ENCODE measurements at regions not wholly inside any gene's neighbourhood (a gene's known extent, or its start where the extent isn't known, plus 50 kb on each side); places are given as distances from the start of the nearest gene placed in this dataset.

DNA sequence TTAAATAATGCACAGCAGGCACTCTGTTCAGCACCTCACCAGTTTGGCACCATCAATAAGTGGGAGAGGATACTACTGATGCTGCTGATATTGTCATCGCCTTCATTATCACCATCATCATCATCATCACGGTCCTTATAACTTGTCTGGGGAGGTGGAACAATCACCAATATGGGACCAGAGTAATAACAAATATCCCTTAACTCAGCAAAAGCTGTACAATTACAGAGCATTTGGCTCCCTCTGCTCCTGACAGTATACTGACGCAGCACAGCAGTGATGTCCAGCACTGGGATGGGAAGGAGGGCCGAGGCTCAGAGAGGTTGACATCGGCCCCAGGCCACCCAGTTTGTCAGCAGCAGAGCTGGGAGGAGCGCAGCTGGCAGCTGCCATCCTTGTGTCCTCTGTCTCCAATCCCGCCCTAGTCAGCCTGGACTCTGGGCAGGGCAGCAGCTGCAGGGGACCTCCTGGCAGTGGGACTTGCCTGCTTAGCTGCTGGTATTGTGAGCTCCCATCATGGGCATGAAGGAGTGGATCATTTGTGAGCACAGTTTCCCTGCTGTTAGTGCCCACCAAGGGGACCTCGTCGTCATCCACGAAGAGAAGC, 90.0 kb downstream of the DHCR7 start:
- Mint-ChIP-seq H3K4me3 (no peak overlapping the region), H3K9me3 (peaks cover 0 to 2% of the 10 kb centered on the region in 2 experiments; a peak in 1 of 5 replicates), H3K4me1 (no peaks in the 10 kb centered on the region), H3K27me3 (ENCODE audit: low read depth) (peaks cover 22% of the 10 kb centered on the region), H3K36me3 (ENCODE audit: insufficient read depth in 1 of 3, low read depth in 3 of 3) (no peaks in the 10 kb centered on the region), H3K27ac (no peak overlapping the region)
- no peaks in the 10 kb centered on the region for H3K4me1 ChIP-seq (ENCODE audit: insufficient read depth, low read length)
- H3K56ac ChIP-seq (ENCODE audit: insufficient read length, low read depth, low read length) = no peak overlapping the region
- no peak overlapping the region for H2BK12ac ChIP-seq (ENCODE audit: insufficient read length, low read depth, low read length)
- H4K8ac ChIP-seq (replicated peaks; ENCODE audit: insufficient read length, low read depth, low read length) = no peak overlapping the region
- H3K79me1 ChIP-seq (ENCODE audit: insufficient read depth, low read depth, low read length, poor library complexity, severe bottlenecking) = no peaks in the 10 kb centered on the region
- no peaks in the 10 kb centered on the region for H3K9me3 ChIP-seq (ENCODE audit: control insufficient read depth, low read depth, low read length)
- no peak overlapping the region for H3K4ac ChIP-seq (ENCODE audit: low read depth, low read length)
- H3K4me2 ChIP-seq (ENCODE audit: insufficient read depth, insufficient read length, low read length) = no peak overlapping the region
- no peaks in the 10 kb centered on the region for H3K23me2 ChIP-seq (ENCODE audit: insufficient read length, low read depth, low read length, poor library complexity, severe bottlenecking)
- H3T11ph ChIP-seq (ENCODE audit: low read length) = no peak overlapping the region
- TF ChIP-seq, protein P1, sequence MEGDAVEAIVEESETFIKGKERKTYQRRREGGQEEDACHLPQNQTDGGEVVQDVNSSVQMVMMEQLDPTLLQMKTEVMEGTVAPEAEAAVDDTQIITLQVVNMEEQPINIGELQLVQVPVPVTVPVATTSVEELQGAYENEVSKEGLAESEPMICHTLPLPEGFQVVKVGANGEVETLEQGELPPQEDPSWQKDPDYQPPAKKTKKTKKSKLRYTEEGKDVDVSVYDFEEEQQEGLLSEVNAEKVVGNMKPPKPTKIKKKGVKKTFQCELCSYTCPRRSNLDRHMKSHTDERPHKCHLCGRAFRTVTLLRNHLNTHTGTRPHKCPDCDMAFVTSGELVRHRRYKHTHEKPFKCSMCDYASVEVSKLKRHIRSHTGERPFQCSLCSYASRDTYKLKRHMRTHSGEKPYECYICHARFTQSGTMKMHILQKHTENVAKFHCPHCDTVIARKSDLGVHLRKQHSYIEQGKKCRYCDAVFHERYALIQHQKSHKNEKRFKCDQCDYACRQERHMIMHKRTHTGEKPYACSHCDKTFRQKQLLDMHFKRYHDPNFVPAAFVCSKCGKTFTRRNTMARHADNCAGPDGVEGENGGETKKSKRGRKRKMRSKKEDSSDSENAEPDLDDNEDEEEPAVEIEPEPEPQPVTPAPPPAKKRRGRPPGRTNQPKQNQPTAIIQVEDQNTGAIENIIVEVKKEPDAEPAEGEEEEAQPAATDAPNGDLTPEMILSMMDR (conservative IDR thresholded peaks at IDR 0.05) = no peak
- no peak overlapping the region for H4K91ac ChIP-seq (ENCODE audit: insufficient read length, low read depth, low read length)
- no peak overlapping the region for H3K27ac ChIP-seq (ENCODE audit: insufficient read length, low read depth, low read length)
- no peak overlapping the region for H2BK5ac ChIP-seq (ENCODE audit: insufficient read length, low read length)
- no CpG with 5 or more reads among the region's 10 CpGs for WGBS (ENCODE audit: extremely low coverage, insufficient read length, low lambda C conversion rate)
- H3K23ac ChIP-seq (ENCODE audit: insufficient read length, low read depth, low read length) = no peak overlapping the region
- no peak overlapping the region for H2BK15ac ChIP-seq (ENCODE audit: low read depth, low read length)
- H3K9ac ChIP-seq (ENCODE audit: extremely low read depth, insufficient read length, low read length) = no peak overlapping the region
- no peak overlapping the region for H2BK20ac ChIP-seq (ENCODE audit: low read depth, low read length, poor library complexity, severe bottlenecking)
- H2AFZ ChIP-seq (ENCODE audit: low read length) = no peak overlapping the region
- no peak overlapping the region; the same call in 1 of the 2 replicates for H3K14ac ChIP-seq (ENCODE audit: insufficient read depth, low read length)
- H2BK120ac ChIP-seq (ENCODE audit: low read depth, low read length, poor library complexity, severe bottlenecking) = no peak overlapping the region
- no peak overlapping the region for H4K5ac ChIP-seq (ENCODE audit: insufficient read length, low read depth, low read length)
- no peak overlapping the region for H2AK5ac ChIP-seq (ENCODE audit: insufficient read length, low read length)
- no peak for DNase-seq
- H3K18ac ChIP-seq (ENCODE audit: insufficient read length, low read depth, low read length) = no peak overlapping the region
- H4K20me1 ChIP-seq (ENCODE audit: control insufficient read depth, insufficient read depth, insufficient read length) = no peaks in the 10 kb centered on the region
- no peaks in the 10 kb centered on the region; the same call in 1 of the 2 replicates for H3K27me3 ChIP-seq (ENCODE audit: insufficient read depth, low read length)
- no peaks in the 10 kb centered on the region for H3K79me2 ChIP-seq (ENCODE audit: insufficient read depth, low read length)

All from H9 (cell line).